Endothelial cell of umbilical vein (primary cell): ENCODE measurements at regions not wholly inside any gene's neighbourhood (a gene's known extent, or its start where the extent isn't known, plus 50 kb on each side); places are given as distances from the start of the nearest gene placed in this dataset.

Experiments used
- BruUV-seq: library from RNA; stranded (reverse); fragments of 400-500 nt; replicated peaks from 2 replicates; lab custom pipeline; 2021; lab: Mats Ljungman, UMichigan
- CTCF ChIA-PET: fragments of 300-600, 350-600 bp; sonication (Branson Sonifier 250); formaldehyde crosslinking; loops from one replicate; lab custom pipeline; 2021; ENCODE audit warnings: antibody characterized with exemption, inconsistent platforms; lab: Charles Lee
- POLR2A ChIA-PET: fragments of 300-600, 350-600 bp; sonication (Branson Sonifier 250); formaldehyde crosslinking; loops from one replicate; lab custom pipeline; 2021; ENCODE audit warnings: antibody characterized with exemption, inconsistent platforms; lab: Charles Lee
- DNase-seq: peaks from one replicate; pipeline ENCODE4 v3.0.0-alpha.2; 2011; ENCODE audit warnings: low read depth, low spot score
- FAIRE-seq: peaks from 2 replicates; lab custom pipeline; 2011; peaks lifted over from hg19 to GRCh38; lab: Jason Lieb, UNC
- H2AFZ ChIP-seq: 2 replicates; pipeline ENCODE4 v1.6.0; 2012; ENCODE audit warnings: low read depth, low read length, control low read depth, inconsistent platforms
- H3K27ac ChIP-seq: 2 replicates; pipeline ENCODE4 v1.5.1; 2011; ENCODE audit warnings: low read depth, mild to moderate bottlenecking, control low read depth, low read length, moderate library complexity; ENCODE audit not compliant: insufficient read depth
- H3K27me3 ChIP-seq, 2 experiments: 2 replicates each; pipeline versions ENCODE4 v1.6.0 to v1.6.1; 2011; ENCODE audit warnings: low read length in 2 of 2, mixed read lengths in 1 of 2; ENCODE audit not compliant: control insufficient read depth in 2 of 2, insufficient read depth in 2 of 2
- H3K36me3 ChIP-seq, 2 experiments: 2 replicates in 1 of 2; 3 replicates in 1 of 2; pipeline ENCODE4 v1.5.1; 2011; ENCODE audit warnings: low read length in 2 of 2, mild to moderate bottlenecking in 1 of 2, moderate library complexity in 1 of 2; ENCODE audit not compliant: control insufficient read depth in 2 of 2, insufficient read depth in 2 of 2; ENCODE audit errors: extremely low read depth in 1 of 2
- H3K4me1 ChIP-seq: 3 replicates; pipeline ENCODE4 v1.5.1; 2011; ENCODE audit warnings: mild to moderate bottlenecking, low read length; ENCODE audit not compliant: control insufficient read depth, insufficient read depth; ENCODE audit errors: extremely low read depth
- H3K4me2 ChIP-seq: 2 replicates; pipeline ENCODE4 v1.6.1; 2011; ENCODE audit warnings: low read length, control low read depth, mixed read lengths; ENCODE audit not compliant: insufficient read depth
- H3K4me3 ChIP-seq, 3 experiments: fragments of 200-600 bp in 1 of 3; sonication (generic), shearing (Covaris generic) in 1 of 3; replicated peaks in 1 of 3; 2 replicates each; pipeline ENCODE4 v1.5.1; 2011 to 2016; ENCODE audit warnings: control low read depth in 3 of 3, low read length in 3 of 3, mild to moderate bottlenecking in 2 of 3, inconsistent platforms in 1 of 3, low read depth in 1 of 3, moderate library complexity in 1 of 3; ENCODE audit not compliant: insufficient read depth in 1 of 3
- H3K79me2 ChIP-seq: 2 replicates; pipeline ENCODE4 v1.6.0; 2012; ENCODE audit warnings: low read length, inconsistent platforms; ENCODE audit not compliant: control insufficient read depth, insufficient read depth
- H3K9ac ChIP-seq: replicated peaks from 2 replicates; pipeline ENCODE3; 2011; ENCODE audit warnings: low read length, control low read depth; ENCODE audit not compliant: insufficient read depth; ENCODE audit errors: extremely low read depth
- H3K9me1 ChIP-seq: replicated peaks from 3 replicates; pipeline ENCODE4 v1.6.0; 2011; ENCODE audit warnings: mild to moderate bottlenecking, low read length; ENCODE audit not compliant: control insufficient read depth, insufficient read depth; ENCODE audit errors: extremely low read depth
- H3K9me3 ChIP-seq: replicated peaks from 2 replicates; pipeline ENCODE4 v1.5.1; 2012; ENCODE audit warnings: low read length, inconsistent platforms; ENCODE audit not compliant: control insufficient read depth, insufficient read depth
- H4K20me1 ChIP-seq: replicated peaks from 2 replicates; pipeline ENCODE3; 2011; ENCODE audit warnings: mild to moderate bottlenecking, low read length; ENCODE audit not compliant: control insufficient read depth, insufficient read depth; ENCODE audit errors: extremely low read depth
- EZH2 ChIP-seq: IDR thresholded peaks from 2 replicates; pipeline ENCODE4 v1.6.1; 2012; ENCODE audit warnings: borderline replicate concordance, low read depth, mild to moderate bottlenecking, moderate library complexity, low read length, inconsistent platforms; ENCODE audit not compliant: severe bottlenecking
- FOS ChIP-seq: IDR thresholded peaks from 2 replicates; pipeline ENCODE4 v1.6.1; 2011; ENCODE audit warnings: mild to moderate bottlenecking, low read length, moderate library complexity, borderline replicate concordance; ENCODE audit not compliant: insufficient read depth
- GATA2 ChIP-seq: IDR thresholded peaks from 2 replicates; pipeline ENCODE4 v1.7.0; 2011; ENCODE audit warnings: low read depth, mild to moderate bottlenecking, moderate library complexity, mixed read lengths, low read length; ENCODE audit not compliant: insufficient read length, insufficient read depth
- JUN ChIP-seq: IDR thresholded peaks from 2 replicates; pipeline ENCODE4 v1.6.1; 2011; ENCODE audit warnings: borderline replicate concordance, low read depth; ENCODE audit not compliant: insufficient read length, insufficient read depth
- MYC ChIP-seq: IDR thresholded peaks from one replicate; pipeline ENCODE4 v1.6.1; 2011; ENCODE audit warnings: mild to moderate bottlenecking, low read depth, low read length
- POLR2A ChIP-seq: IDR thresholded peaks from 2 replicates; pipeline ENCODE4 v1.6.1; 2012; ENCODE audit warnings: low read depth, mild to moderate bottlenecking, control low read depth, low read length
- POLR2AphosphoS5 ChIP-seq: IDR thresholded peaks from 2 replicates; pipeline ENCODE4 v1.6.1; 2012; ENCODE audit warnings: low read depth, mild to moderate bottlenecking, control low read depth, low read length, moderate library complexity; ENCODE audit not compliant: insufficient read depth
- dilution Hi-C: fragments of 300-500 bp; cut with MboI; formaldehyde crosslinking; loops from one replicate; pipeline ENCODE4 v1.15.0; 2019; ENCODE audit warnings: low sequenced_read_pairs; ENCODE audit not compliant: extremely low pct_ligation_motif_present
- intact Hi-C: fragments of 100-400 bp; cut with micrococcal nuclease; formaldehyde crosslinking; loops from one replicate; pipeline ENCODE4 v1.10.0; 2022
- TF ChIP-seq, protein P1 (sequence below): IDR thresholded peaks from 2 replicates; pipeline ENCODE4 v1.6.1; 2011; ENCODE audit not compliant: insufficient read depth, insufficient read length
- TF ChIP-seq, protein P2 (sequence below), 2 donors: IDR thresholded peaks; 1 replicate in 1 of 2; 2 replicates in 1 of 2; pipeline ENCODE4 v1.5.1; 2011; ENCODE audit warnings: low read length in 2 of 2, mild to moderate bottlenecking in 2 of 2, moderate library complexity in 2 of 2, control low read depth in 1 of 2, inconsistent platforms in 1 of 2, low read depth in 1 of 2; ENCODE audit not compliant: insufficient read depth in 1 of 2; ENCODE audit errors: extremely low read depth in 1 of 2

DNA sequence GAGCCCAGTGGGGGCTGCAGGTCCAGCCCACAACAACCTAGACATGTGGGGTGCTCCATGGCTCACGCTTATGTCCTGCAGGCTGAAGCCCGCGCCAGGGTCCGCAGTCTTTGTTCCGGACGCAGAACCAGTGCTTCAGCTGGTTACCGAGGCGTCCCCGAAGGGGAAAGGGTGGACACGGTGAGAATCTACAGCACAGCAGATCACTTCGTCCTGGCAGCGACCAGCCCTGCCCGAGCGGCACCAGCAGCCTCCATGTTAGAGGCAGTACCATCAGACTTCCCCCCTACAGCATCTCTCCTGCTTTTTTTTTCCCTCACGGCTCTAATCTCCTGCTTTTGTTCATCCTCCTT lies 1736.4 kb downstream of the TP53TG3F start:
- TF ChIP-seq POLR2AphosphoS5 (no peak), MYC (no peak), POLR2A (no peak), GATA2 (no peak), FOS (no peak), EZH2 (no peak), JUN (no peak)
- TF ChIP-seq, protein P1, sequence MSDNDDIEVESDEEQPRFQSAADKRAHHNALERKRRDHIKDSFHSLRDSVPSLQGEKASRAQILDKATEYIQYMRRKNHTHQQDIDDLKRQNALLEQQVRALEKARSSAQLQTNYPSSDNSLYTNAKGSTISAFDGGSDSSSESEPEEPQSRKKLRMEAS: no peak
- TF ChIP-seq, protein P2, sequence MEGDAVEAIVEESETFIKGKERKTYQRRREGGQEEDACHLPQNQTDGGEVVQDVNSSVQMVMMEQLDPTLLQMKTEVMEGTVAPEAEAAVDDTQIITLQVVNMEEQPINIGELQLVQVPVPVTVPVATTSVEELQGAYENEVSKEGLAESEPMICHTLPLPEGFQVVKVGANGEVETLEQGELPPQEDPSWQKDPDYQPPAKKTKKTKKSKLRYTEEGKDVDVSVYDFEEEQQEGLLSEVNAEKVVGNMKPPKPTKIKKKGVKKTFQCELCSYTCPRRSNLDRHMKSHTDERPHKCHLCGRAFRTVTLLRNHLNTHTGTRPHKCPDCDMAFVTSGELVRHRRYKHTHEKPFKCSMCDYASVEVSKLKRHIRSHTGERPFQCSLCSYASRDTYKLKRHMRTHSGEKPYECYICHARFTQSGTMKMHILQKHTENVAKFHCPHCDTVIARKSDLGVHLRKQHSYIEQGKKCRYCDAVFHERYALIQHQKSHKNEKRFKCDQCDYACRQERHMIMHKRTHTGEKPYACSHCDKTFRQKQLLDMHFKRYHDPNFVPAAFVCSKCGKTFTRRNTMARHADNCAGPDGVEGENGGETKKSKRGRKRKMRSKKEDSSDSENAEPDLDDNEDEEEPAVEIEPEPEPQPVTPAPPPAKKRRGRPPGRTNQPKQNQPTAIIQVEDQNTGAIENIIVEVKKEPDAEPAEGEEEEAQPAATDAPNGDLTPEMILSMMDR (IDR thresholded peaks at IDR 0.05; ENCODE audit: extremely low read depth in 1 of 2, insufficient read depth in 1 of 2, low read depth in 1 of 2, low read length in 2 of 2): no peak
- Histone ChIP-seq H3K4me1 (no peaks in the 10 kb centered on the region), H3K9me3 (peaks cover 7% of the 10 kb centered on the region), H3K27me3 (no peaks in the 10 kb centered on the region), H3K27ac (no peak overlapping the region), H2AFZ (no peak overlapping the region), H3K4me2 (no peak overlapping the region), H3K79me2 (no peaks in the 10 kb centered on the region), H3K4me3 (no peak overlapping the region), H4K20me1 (no peaks in the 10 kb centered on the region), H3K9me1 (no peaks in the 10 kb centered on the region), H3K36me3 (no peaks in the 10 kb centered on the region), H3K9ac (no peak overlapping the region)
- dilution Hi-C loops: no loop called here
- intact Hi-C loops: no loop called here
- DNase-seq: no peak
- ChIA-PET POLR2A (no interaction called here), CTCF (no interaction called here)
- no TSS peak for BruUV-seq
- FAIRE-seq: no peak
